Neural cell (in vitro differentiated cells): ENCODE measurements at regions not wholly inside any gene's neighbourhood (a gene's known extent, or its start where the extent isn't known, plus 50 kb on each side); places are given as distances from the start of the nearest gene placed in this dataset.

Source experiments
- H2AFZ ChIP-seq: fragments of 200-600, 300-800 bp; sonication (generic), shearing (Covaris generic); 2 replicates; pipeline ENCODE4 v1.6.0; 2014; ENCODE audit warnings: low read depth, mild to moderate bottlenecking, antibody characterized with exemption, low read length, moderate library complexity
- H3F3A ChIP-seq: fragments of 200-600 bp; shearing (Covaris generic); 2 replicates; pipeline ENCODE4 v1.6.1; 2016; ENCODE audit warnings: mild to moderate bottlenecking, moderate library complexity, mixed read lengths, antibody characterized with exemption, low read length; ENCODE audit not compliant: insufficient read depth, poor library complexity, severe bottlenecking
- H3K27ac ChIP-seq: fragments of 200-600, 300-800 bp; sonication (generic), shearing (Covaris generic); 2 replicates; pipeline ENCODE4 v1.5.1; 2014; ENCODE audit warnings: mild to moderate bottlenecking, low read length, moderate library complexity
- H3K27me3 ChIP-seq: fragments of 300-800, 200-600 bp; sonication (generic), shearing (Covaris generic); 2 replicates; pipeline ENCODE4 v1.6.0; 2014; ENCODE audit warnings: mild to moderate bottlenecking, low read depth, low read length, moderate library complexity; ENCODE audit not compliant: insufficient read depth
- H3K36me3 ChIP-seq: fragments of 300-800, 200-600 bp; sonication (generic), shearing (Covaris generic); 2 replicates; pipeline ENCODE4 v1.5.1; 2014; ENCODE audit warnings: mild to moderate bottlenecking, antibody characterized with exemption, low read length, moderate library complexity; ENCODE audit not compliant: insufficient read depth
- H3K4me2 ChIP-seq: fragments of 300-800, 200-600 bp; sonication (generic), shearing (Covaris generic); 2 replicates; pipeline ENCODE4 v1.6.0; 2014; ENCODE audit warnings: mild to moderate bottlenecking, low read length
- H3K4me3 ChIP-seq: fragments of 300-800, 200-600 bp; sonication (generic), shearing (Covaris generic); 2 replicates; pipeline ENCODE4 v1.5.1; 2014; ENCODE audit warnings: mild to moderate bottlenecking, low read length, moderate library complexity
- H3K79me2 ChIP-seq: fragments of 200-600 bp; shearing (Covaris generic); replicated peaks from 2 replicates; pipeline ENCODE4 v1.6.0; 2014; ENCODE audit warnings: mild to moderate bottlenecking, low read length, moderate library complexity; ENCODE audit not compliant: insufficient read depth
- H3K9ac ChIP-seq: fragments of 300-800, 200-600 bp; sonication (generic), shearing (Covaris generic); 2 replicates; pipeline ENCODE4 v1.6.1; 2016; ENCODE audit warnings: mild to moderate bottlenecking, low read length, mixed read lengths
- H3K9me2 ChIP-seq: fragments of 200-600 bp; shearing (Covaris generic); 2 replicates; pipeline ENCODE4 v1.6.1; 2016; ENCODE audit warnings: mild to moderate bottlenecking, low read length, mixed read lengths; ENCODE audit not compliant: insufficient read depth
- H3K9me3 ChIP-seq: fragments of 200-600, 300-800 bp; sonication (generic), shearing (Covaris generic); 2 replicates; pipeline ENCODE4 v1.6.1; 2016; ENCODE audit warnings: mild to moderate bottlenecking, mixed run types, low read length, moderate library complexity, mixed read lengths
- H4K20me1 ChIP-seq: fragments of 200-600 bp; shearing (Covaris generic); 2 replicates; pipeline ENCODE4 v1.6.1; 2016; ENCODE audit warnings: mild to moderate bottlenecking, mixed run types; ENCODE audit not compliant: insufficient read depth
- EP300 ChIP-seq: fragments of 450-650 bp; conservative IDR thresholded peaks from 2 replicates; pipeline ENCODE4 v1.6.1; 2014; ENCODE audit warnings: antibody characterized with exemption, mild to moderate bottlenecking, moderate library complexity; ENCODE audit not compliant: poor library complexity, severe bottlenecking
- MXI1 ChIP-seq: fragments of 450-650 bp; conservative IDR thresholded peaks from 2 replicates; pipeline ENCODE4 v1.6.1; 2014; ENCODE audit warnings: antibody characterized with exemption, mild to moderate bottlenecking; ENCODE audit not compliant: poor library complexity, severe bottlenecking
- POLR2AphosphoS5 ChIP-seq: IDR thresholded peaks from 2 replicates; pipeline ENCODE4 v1.6.1; 2012
- RAD21 ChIP-seq: fragments of 450-650 bp; conservative IDR thresholded peaks from 2 replicates; pipeline ENCODE4 v1.6.1; 2014; ENCODE audit warnings: antibody characterized with exemption, mild to moderate bottlenecking, moderate library complexity
- SMC3 ChIP-seq: fragments of 450-650 bp; conservative IDR thresholded peaks from 2 replicates; pipeline ENCODE4 v1.6.1; 2014; ENCODE audit warnings: antibody characterized with exemption, mild to moderate bottlenecking, moderate library complexity; ENCODE audit not compliant: poor library complexity
- TAF1 ChIP-seq: IDR thresholded peaks from 2 replicates; pipeline ENCODE4 v1.6.1; 2012; ENCODE audit warnings: low read depth
- TF ChIP-seq, protein P1 (sequence below): IDR thresholded peaks from 2 replicates; pipeline ENCODE4 v1.6.1; 2012; ENCODE audit warnings: borderline replicate concordance
- TF ChIP-seq, protein P2 (sequence below): fragments of 450-650 bp; IDR thresholded peaks from 2 replicates; pipeline ENCODE4 v1.5.1; 2014; ENCODE audit warnings: antibody characterized with exemption, mild to moderate bottlenecking, moderate library complexity; ENCODE audit not compliant: poor library complexity, severe bottlenecking

- no peak for TF ChIP-seq RAD21
- TF ChIP-seq, protein P1, sequence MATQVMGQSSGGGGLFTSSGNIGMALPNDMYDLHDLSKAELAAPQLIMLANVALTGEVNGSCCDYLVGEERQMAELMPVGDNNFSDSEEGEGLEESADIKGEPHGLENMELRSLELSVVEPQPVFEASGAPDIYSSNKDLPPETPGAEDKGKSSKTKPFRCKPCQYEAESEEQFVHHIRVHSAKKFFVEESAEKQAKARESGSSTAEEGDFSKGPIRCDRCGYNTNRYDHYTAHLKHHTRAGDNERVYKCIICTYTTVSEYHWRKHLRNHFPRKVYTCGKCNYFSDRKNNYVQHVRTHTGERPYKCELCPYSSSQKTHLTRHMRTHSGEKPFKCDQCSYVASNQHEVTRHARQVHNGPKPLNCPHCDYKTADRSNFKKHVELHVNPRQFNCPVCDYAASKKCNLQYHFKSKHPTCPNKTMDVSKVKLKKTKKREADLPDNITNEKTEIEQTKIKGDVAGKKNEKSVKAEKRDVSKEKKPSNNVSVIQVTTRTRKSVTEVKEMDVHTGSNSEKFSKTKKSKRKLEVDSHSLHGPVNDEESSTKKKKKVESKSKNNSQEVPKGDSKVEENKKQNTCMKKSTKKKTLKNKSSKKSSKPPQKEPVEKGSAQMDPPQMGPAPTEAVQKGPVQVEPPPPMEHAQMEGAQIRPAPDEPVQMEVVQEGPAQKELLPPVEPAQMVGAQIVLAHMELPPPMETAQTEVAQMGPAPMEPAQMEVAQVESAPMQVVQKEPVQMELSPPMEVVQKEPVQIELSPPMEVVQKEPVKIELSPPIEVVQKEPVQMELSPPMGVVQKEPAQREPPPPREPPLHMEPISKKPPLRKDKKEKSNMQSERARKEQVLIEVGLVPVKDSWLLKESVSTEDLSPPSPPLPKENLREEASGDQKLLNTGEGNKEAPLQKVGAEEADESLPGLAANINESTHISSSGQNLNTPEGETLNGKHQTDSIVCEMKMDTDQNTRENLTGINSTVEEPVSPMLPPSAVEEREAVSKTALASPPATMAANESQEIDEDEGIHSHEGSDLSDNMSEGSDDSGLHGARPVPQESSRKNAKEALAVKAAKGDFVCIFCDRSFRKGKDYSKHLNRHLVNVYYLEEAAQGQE, result no peak
- TF ChIP-seq POLR2AphosphoS5, result no peak
- TF ChIP-seq MXI1, result no peak
- TF ChIP-seq SMC3, result no peak
- TF ChIP-seq TAF1, result no peak
- no peak for TF ChIP-seq EP300
- no peaks in the 10 kb centered on the region for H3K36me3 ChIP-seq
- H3F3A ChIP-seq, result no peaks in the 10 kb centered on the region
- H3K4me2 ChIP-seq, result no peak overlapping the region
- no peak overlapping the region for H3K9ac ChIP-seq
- H3K79me2 ChIP-seq, result no peaks in the 10 kb centered on the region
- H3K27ac ChIP-seq, result no peak overlapping the region
- H2AFZ ChIP-seq, result no peak overlapping the region
- no peaks in the 10 kb centered on the region for H3K27me3 ChIP-seq
- H4K20me1 ChIP-seq, result no peaks in the 10 kb centered on the region
- no peaks in the 10 kb centered on the region for H3K9me3 ChIP-seq
- H3K4me3 ChIP-seq, result no peak overlapping the region
- H3K9me2 ChIP-seq, result no peaks in the 10 kb centered on the region
Observed at GRCh38 chr13:39232401-39232980, 194.2 kb downstream of the NHLRC3 start.

GRCh38 chr13:39232999-39233398 lies 194.7 kb downstream of the NHLRC3 start:
- Histone ChIP-seq H3K27ac (no peak overlapping the region), H3K9me3 (no peaks in the 10 kb centered on the region), H3K9ac (no peak overlapping the region), H3K27me3 (no peaks in the 10 kb centered on the region), H3K9me2 (no peaks in the 10 kb centered on the region), H4K20me1 (no peaks in the 10 kb centered on the region), H3K4me3 (no peak overlapping the region), H3K36me3 (no peaks in the 10 kb centered on the region), H2AFZ (no peak overlapping the region), H3F3A (no peaks in the 10 kb centered on the region), H3K4me2 (no peak overlapping the region), H3K79me2 (no peaks in the 10 kb centered on the region)
- TF ChIP-seq, protein P1, result no peak
- TF ChIP-seq, protein P2, sequence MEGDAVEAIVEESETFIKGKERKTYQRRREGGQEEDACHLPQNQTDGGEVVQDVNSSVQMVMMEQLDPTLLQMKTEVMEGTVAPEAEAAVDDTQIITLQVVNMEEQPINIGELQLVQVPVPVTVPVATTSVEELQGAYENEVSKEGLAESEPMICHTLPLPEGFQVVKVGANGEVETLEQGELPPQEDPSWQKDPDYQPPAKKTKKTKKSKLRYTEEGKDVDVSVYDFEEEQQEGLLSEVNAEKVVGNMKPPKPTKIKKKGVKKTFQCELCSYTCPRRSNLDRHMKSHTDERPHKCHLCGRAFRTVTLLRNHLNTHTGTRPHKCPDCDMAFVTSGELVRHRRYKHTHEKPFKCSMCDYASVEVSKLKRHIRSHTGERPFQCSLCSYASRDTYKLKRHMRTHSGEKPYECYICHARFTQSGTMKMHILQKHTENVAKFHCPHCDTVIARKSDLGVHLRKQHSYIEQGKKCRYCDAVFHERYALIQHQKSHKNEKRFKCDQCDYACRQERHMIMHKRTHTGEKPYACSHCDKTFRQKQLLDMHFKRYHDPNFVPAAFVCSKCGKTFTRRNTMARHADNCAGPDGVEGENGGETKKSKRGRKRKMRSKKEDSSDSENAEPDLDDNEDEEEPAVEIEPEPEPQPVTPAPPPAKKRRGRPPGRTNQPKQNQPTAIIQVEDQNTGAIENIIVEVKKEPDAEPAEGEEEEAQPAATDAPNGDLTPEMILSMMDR, result no peak
- no peak for TF ChIP-seq MXI1
- TF ChIP-seq SMC3, result no peak
- no peak for TF ChIP-seq RAD21
- no peak for TF ChIP-seq EP300
- no peak for TF ChIP-seq TAF1
- TF ChIP-seq POLR2AphosphoS5, result no peak
